ENCODE measurements at regions not wholly inside any gene's neighbourhood (a gene's known extent, or its start where the extent isn't known, plus 50 kb on each side); places are given as distances from the start of the nearest gene placed in this dataset.
A peak's percentile ranks its signal among the peaks of the same experiment; 100 is the strongest.
"Not testable (repeated sequence)": the region's sequence is repeated elsewhere in the genome, so short reads cannot be mapped to it uniquely, and the experiment has no call there.

DNA sequence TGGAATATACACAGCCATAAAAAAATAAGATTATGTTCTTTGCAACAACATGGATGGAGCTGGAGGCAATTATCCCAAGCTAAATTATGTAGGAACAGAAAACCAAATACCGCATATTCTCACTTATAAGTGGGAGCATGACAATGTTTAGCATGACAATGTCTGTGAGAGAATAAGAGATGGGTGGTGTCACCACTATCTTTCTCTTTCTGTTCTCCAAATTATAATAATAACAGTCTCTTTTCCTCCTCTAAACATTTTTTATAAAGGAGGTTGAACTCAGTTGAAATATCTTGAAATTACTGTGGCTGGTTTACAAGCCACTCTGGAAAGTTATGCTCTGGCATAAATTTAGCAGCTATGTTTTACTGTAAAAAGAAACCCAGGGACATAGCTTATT is 108.4 kb upstream of the NBPF19 start:
- not testable (repeated sequence) for H3K27ac ChIP-seq (ENCODE audit: low read depth, low read length); H3K36me3 Mint-ChIP-seq (ENCODE audit: low read depth); H3K9ac ChIP-seq (ENCODE audit: extremely low read depth, low read length, poor library complexity, severe bottlenecking); H3K9me3 Mint-ChIP-seq; H3K36me3 ChIP-seq (ENCODE audit: control insufficient read depth, insufficient read depth, low read length); H3K27me3 Mint-ChIP-seq (ENCODE audit: insufficient read depth); H3K27ac Mint-ChIP-seq; H3K9me3 ChIP-seq (ENCODE audit: control insufficient read depth, low read length); H3K4me3 ChIP-seq (ENCODE audit: low read length); H3K27me3 ChIP-seq (ENCODE audit: control insufficient read depth, insufficient read depth, low read length, poor library complexity, severe bottlenecking); DNase-seq; H3K4me1 Mint-ChIP-seq; H3K4me1 ChIP-seq (ENCODE audit: control insufficient read depth, insufficient read depth, low read length); H3K4me3 Mint-ChIP-seq
- 100% methylated on average over 1 of the region's 1 CpG for WGBS, 2 experiments (ENCODE audit: insufficient coverage in 1 of 2, insufficient read length in 1 of 2)

DNA sequence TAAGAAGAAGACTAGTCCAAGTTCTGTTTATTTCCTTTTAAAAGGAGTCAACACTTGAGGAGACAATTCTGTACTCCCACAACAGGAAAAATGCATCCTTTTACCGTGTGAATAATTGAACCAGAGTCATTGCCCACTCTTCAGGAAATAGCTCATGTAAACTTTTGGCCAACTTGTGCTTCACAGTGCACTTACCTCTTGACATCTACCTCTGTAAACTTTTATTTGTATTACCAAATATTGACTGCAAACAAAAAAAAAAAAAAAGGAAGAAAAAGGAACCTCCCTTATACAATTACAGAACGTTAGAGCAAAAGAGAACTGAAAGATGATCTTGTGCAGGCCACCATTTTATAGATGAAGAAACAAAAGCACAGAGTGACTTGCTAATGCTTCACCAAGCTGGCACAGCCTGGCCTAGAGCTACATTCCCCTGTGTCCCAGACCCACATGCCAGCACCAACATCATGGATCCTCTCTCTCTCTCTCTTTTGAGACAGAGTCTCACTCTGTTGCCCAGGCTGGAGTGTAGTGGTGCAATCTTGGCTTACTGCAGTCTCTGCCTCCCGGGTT is 107.3 kb upstream of the NBPF19 start:
- WGBS, 2 experiments (ENCODE audit: insufficient coverage in 1 of 2, insufficient read length in 1 of 2) = 100% methylated on average over 1 of the region's 3 CpGs; no CpG with 5 or more reads in 1 of the 2 experiments
- H3K27me3 ChIP-seq (ENCODE audit: control insufficient read depth, insufficient read depth, low read length, poor library complexity, severe bottlenecking); H3K27ac ChIP-seq (ENCODE audit: low read depth, low read length); H3K4me1 ChIP-seq (ENCODE audit: control insufficient read depth, insufficient read depth, low read length); H3K36me3 ChIP-seq (ENCODE audit: control insufficient read depth, insufficient read depth, low read length); H3K36me3 Mint-ChIP-seq (ENCODE audit: low read depth); H3K9me3 Mint-ChIP-seq; H3K4me3 Mint-ChIP-seq; DNase-seq; H3K27me3 Mint-ChIP-seq (ENCODE audit: insufficient read depth); H3K4me1 Mint-ChIP-seq; H3K9me3 ChIP-seq (ENCODE audit: control insufficient read depth, low read length); H3K4me3 ChIP-seq (ENCODE audit: low read length); H3K27ac Mint-ChIP-seq; H3K9ac ChIP-seq (ENCODE audit: extremely low read depth, low read length, poor library complexity, severe bottlenecking): not testable (repeated sequence)

DNA sequence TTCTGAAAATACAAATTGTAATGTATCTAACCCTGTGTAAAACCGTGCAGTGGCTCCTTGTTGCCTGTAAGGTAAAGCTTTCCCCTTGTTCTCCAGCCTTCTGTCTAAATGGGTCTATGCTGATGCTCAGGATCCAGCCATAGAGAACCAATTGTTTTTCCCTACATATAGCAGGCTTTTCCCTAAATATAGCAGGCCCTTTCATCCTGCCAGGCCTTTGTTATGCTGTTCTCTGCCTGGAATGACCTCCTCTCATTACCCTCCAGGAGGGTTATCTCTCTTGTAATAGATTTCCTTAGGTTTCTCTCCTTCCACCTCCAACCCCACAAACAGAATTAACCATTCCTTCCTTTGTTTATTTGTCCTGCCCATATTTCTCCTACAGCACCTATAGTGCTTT is 106.5 kb upstream of the NBPF19 start:
- DNase-seq; H3K9me3 ChIP-seq (ENCODE audit: control insufficient read depth, low read length); H3K27ac ChIP-seq (ENCODE audit: low read depth, low read length); H3K36me3 ChIP-seq (ENCODE audit: control insufficient read depth, insufficient read depth, low read length); H3K4me1 Mint-ChIP-seq; H3K4me3 Mint-ChIP-seq; H3K4me1 ChIP-seq (ENCODE audit: control insufficient read depth, insufficient read depth, low read length); H3K9ac ChIP-seq (ENCODE audit: extremely low read depth, low read length, poor library complexity, severe bottlenecking); H3K27ac Mint-ChIP-seq; H3K36me3 Mint-ChIP-seq (ENCODE audit: low read depth); H3K9me3 Mint-ChIP-seq; H3K4me3 ChIP-seq (ENCODE audit: low read length); H3K27me3 Mint-ChIP-seq (ENCODE audit: insufficient read depth); H3K27me3 ChIP-seq (ENCODE audit: control insufficient read depth, insufficient read depth, low read length, poor library complexity, severe bottlenecking): not testable (repeated sequence)
- WGBS, 2 experiments (ENCODE audit: insufficient coverage in 1 of 2, insufficient read length in 1 of 2) = 84% methylated on average over 1 of the region's 1 CpG; no CpG with 5 or more reads in 1 of the 2 experiments

DNA sequence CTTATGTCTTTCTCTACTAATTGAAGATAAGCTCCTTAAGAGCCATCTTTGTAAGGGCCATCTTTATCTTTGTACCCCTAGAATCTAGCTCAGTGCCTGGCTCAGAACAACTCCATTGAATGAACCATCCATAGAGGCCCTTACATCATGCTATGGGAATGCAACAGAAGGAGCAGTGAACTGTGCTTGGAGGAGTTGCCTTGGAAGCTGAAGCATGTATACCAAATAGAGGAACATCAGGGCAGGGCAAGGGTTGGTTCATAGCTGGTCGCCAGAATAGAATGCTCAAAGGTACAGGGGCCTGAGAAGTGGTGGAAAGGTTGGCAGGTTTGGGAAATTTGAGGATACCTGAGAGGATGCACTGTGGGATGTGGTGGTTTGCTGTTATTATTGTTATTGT is 105.8 kb upstream of the NBPF19 start:
- H3K9ac ChIP-seq (ENCODE audit: extremely low read depth, low read length, poor library complexity, severe bottlenecking); DNase-seq; H3K9me3 Mint-ChIP-seq; H3K36me3 ChIP-seq (ENCODE audit: control insufficient read depth, insufficient read depth, low read length); H3K36me3 Mint-ChIP-seq (ENCODE audit: low read depth); H3K4me1 Mint-ChIP-seq; H3K4me1 ChIP-seq (ENCODE audit: control insufficient read depth, insufficient read depth, low read length); H3K27ac ChIP-seq (ENCODE audit: low read depth, low read length); H3K27me3 Mint-ChIP-seq (ENCODE audit: insufficient read depth); H3K4me3 Mint-ChIP-seq; H3K9me3 ChIP-seq (ENCODE audit: control insufficient read depth, low read length); H3K27me3 ChIP-seq (ENCODE audit: control insufficient read depth, insufficient read depth, low read length, poor library complexity, severe bottlenecking); H3K4me3 ChIP-seq (ENCODE audit: low read length); H3K27ac Mint-ChIP-seq: not testable (repeated sequence)
- no CpG with 5 or more reads among the region's 1 CpG for WGBS, 2 experiments (ENCODE audit: insufficient coverage in 1 of 2, insufficient read length in 1 of 2)

DNA sequence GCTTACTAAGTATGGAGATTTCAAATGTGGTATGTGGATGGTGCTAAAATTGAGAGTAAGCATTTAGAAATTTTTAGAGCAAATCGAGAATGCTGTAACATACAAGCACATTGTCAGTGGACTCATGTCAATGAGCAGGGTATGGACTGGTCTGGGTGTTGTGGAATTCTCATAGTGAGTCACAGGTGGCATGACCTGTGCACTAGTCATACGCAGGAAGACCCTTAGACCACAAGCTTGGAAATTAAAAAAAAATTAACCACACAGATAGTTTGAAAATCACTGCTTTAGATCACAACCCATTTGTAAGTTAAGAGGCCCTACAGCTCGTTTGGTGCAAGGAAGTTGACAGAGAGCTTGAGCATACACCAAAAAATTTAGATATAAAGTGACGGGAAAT is 102.9 kb upstream of the NBPF19 start:
- WGBS, 2 experiments (ENCODE audit: insufficient coverage in 1 of 2, insufficient read length in 1 of 2) = 100% methylated on average over 1 of the region's 4 CpGs; no CpG with 5 or more reads in 1 of the 2 experiments
- not testable (repeated sequence) for H3K27ac ChIP-seq (ENCODE audit: low read depth, low read length); H3K9me3 ChIP-seq (ENCODE audit: control insufficient read depth, low read length); H3K4me1 Mint-ChIP-seq; H3K4me3 Mint-ChIP-seq; H3K27me3 Mint-ChIP-seq (ENCODE audit: insufficient read depth); H3K9me3 Mint-ChIP-seq; H3K4me1 ChIP-seq (ENCODE audit: control insufficient read depth, insufficient read depth, low read length); DNase-seq; H3K27ac Mint-ChIP-seq; H3K9ac ChIP-seq (ENCODE audit: extremely low read depth, low read length, poor library complexity, severe bottlenecking); H3K36me3 Mint-ChIP-seq (ENCODE audit: low read depth); H3K27me3 ChIP-seq (ENCODE audit: control insufficient read depth, insufficient read depth, low read length, poor library complexity, severe bottlenecking); H3K36me3 ChIP-seq (ENCODE audit: control insufficient read depth, insufficient read depth, low read length); H3K4me3 ChIP-seq (ENCODE audit: low read length)

DNA sequence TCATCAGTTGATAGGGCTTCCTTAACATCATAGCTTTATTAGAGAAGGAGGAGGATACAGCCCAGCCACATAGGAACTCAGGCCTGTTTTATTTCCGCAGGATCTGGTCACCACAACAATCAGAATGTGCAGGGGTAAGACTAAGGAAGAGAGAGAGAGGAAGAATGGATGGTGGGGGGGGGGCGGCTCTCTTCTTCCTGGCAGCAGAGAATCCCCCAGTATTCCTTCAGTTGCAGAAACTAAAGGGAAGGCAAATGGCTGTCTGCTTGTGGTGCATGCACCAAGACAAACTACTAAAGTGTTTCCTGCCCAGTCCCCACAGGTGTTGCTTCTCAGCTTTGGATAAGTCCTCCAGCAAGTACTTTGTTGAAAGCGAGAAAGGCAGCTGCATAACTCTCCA is 96.4 kb upstream of the NBPF19 start:
- H3K4me3 ChIP-seq (ENCODE audit: low read length); H3K27ac Mint-ChIP-seq; H3K9ac ChIP-seq (ENCODE audit: extremely low read depth, low read length, poor library complexity, severe bottlenecking); H3K27ac ChIP-seq (ENCODE audit: low read depth, low read length); H3K36me3 Mint-ChIP-seq (ENCODE audit: low read depth); H3K4me1 Mint-ChIP-seq; H3K4me1 ChIP-seq (ENCODE audit: control insufficient read depth, insufficient read depth, low read length); DNase-seq; H3K36me3 ChIP-seq (ENCODE audit: control insufficient read depth, insufficient read depth, low read length); H3K9me3 ChIP-seq (ENCODE audit: control insufficient read depth, low read length); H3K27me3 ChIP-seq (ENCODE audit: control insufficient read depth, insufficient read depth, low read length, poor library complexity, severe bottlenecking); H3K27me3 Mint-ChIP-seq (ENCODE audit: insufficient read depth); H3K4me3 Mint-ChIP-seq; H3K9me3 Mint-ChIP-seq: not testable (repeated sequence)
- no CpG with 5 or more reads among the region's 3 CpGs for WGBS, 2 experiments (ENCODE audit: insufficient coverage in 1 of 2, insufficient read length in 1 of 2)

DNA sequence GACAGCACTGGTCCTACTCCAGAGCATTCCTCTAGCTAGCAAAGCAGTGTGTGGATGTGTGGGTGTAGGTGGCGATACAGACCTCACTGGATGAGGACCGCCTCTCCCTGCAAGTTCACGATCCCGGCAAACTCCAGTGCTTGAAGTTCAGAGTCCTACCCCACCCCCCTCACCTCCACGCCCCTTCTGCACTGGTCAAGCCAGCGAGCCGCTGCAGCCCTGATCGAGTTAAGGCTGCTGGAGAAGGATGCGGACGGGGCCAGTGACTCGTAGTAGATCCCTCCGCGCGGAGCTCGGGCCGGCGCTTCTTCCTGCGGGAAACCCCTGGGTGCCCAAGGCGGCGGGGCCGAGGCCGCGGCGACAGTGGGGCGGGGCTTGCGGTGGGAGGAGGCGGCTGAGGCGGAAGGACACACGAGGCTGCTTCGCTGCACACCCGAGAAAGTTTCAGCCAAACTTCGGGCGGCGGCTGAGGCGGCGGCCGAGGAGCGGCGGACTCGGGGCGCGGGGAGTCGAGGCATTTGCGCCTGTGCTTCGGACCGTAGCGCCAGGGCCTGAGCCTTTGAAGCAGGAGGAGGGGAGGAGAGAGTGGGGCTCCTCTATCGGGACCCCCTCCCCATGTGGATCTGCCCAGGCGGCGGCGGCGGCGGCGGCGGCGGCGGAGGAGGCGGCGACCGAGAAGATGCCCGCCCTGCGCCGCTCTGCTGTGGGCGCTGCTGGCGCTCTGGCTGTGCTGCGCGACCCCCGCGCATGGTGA is 84.5 kb upstream of the NBPF19 start:
- H3K9me3 ChIP-seq (ENCODE audit: control insufficient read depth, low read length); H3K9ac ChIP-seq (ENCODE audit: extremely low read depth, low read length, poor library complexity, severe bottlenecking); H3K36me3 ChIP-seq (ENCODE audit: control insufficient read depth, insufficient read depth, low read length); H3K4me1 Mint-ChIP-seq; H3K27ac Mint-ChIP-seq; H3K9me3 Mint-ChIP-seq; H3K4me3 ChIP-seq (ENCODE audit: low read length); H3K27me3 ChIP-seq (ENCODE audit: control insufficient read depth, insufficient read depth, low read length, poor library complexity, severe bottlenecking); H3K27me3 Mint-ChIP-seq (ENCODE audit: insufficient read depth); H3K27ac ChIP-seq (ENCODE audit: low read depth, low read length); H3K36me3 Mint-ChIP-seq (ENCODE audit: low read depth); H3K4me1 ChIP-seq (ENCODE audit: control insufficient read depth, insufficient read depth, low read length): not testable (repeated sequence)
- WGBS, 2 experiments (ENCODE audit: insufficient coverage in 1 of 2, insufficient read length in 1 of 2) = 0% methylated on average over 22 of the region's 69 CpGs; no CpG with 5 or more reads in 1 of the 2 experiments
- H3K4me3 Mint-ChIP-seq = peak overlapping the region; percentile 61
- peak; percentile 89 for DNase-seq
